HG03354 (cell line): ENCODE measurements at regions not wholly inside any gene's neighbourhood (a gene's known extent, or its start where the extent isn't known, plus 50 kb on each side); places are given as distances from the start of the nearest gene placed in this dataset.

Source experiments
- ATAC-seq: cut with Tn5 transposase; IDR thresholded peaks from one replicate; pipeline ENCODE4 v1.9.1; 2021; ENCODE audit warnings: mild to moderate bottlenecking; ENCODE audit not compliant: unreplicated experiment, poor library complexity, severe bottlenecking

GRCh38 chr1:217109928-217110327, 386.7 kb upstream of the ESRRG start:
- ATAC-seq: no peak

DNA sequence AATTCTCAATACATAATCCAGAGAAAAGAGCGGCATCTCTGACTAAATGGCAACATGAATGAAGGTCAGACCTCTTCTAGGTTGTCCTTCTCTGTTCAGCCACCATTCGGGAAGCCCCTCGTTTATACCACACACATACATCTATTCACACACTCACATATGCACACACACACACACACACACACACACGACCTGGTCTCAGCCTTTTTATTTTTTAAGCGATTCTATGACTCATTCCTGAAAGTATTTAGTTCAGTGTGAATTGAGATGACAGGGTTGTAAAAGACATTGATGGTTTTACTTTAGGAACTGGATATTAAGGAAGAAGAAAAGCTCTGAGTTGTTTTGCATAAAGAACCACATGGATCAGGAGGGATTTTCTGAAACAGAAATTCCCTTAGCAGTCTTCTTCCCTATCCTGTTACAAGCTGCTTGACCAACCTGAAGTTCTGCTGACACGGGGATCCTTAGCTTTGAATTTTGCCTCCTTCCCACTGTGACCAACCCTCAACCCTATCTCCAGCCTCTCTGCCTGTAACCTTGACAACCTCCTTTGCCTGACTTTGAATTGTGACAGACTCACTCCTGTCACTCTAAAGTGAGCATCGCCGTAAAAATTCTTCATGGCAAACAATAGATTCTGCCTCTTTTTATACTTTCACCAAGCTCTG, 383.1 kb upstream of the ESRRG start:
- ATAC-seq: no peak

GRCh38 chr1:217105437-217105836, 382.2 kb upstream of the ESRRG start:
- no peak for ATAC-seq

GRCh38 chr1:217097819-217098218, 374.6 kb upstream of the ESRRG start:
- no peak for ATAC-seq

DNA sequence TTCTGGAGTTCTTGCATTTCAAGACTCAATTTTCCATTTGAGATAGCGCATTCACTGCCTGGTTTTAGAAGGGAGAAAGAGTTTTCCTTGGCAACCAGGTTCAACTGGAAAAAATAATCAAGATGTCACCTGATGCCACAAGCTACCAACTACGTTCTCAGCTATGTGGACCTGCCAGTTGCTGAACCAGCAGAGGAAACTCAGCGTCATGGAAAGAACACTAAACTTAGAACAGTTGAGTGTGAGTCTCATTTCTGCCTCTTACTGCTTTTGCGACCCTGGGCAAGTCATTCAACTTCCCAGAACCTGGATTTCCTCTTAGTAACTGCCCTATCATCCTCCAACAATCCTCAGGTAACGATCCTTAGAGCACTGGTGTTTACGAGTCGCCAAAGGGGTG, 373.0 kb upstream of the ESRRG start:
- no peak for ATAC-seq

- no peak for ATAC-seq
Measured at GRCh38 chr1:217095050-217095622, 371.9 kb upstream of the ESRRG start.

DNA sequence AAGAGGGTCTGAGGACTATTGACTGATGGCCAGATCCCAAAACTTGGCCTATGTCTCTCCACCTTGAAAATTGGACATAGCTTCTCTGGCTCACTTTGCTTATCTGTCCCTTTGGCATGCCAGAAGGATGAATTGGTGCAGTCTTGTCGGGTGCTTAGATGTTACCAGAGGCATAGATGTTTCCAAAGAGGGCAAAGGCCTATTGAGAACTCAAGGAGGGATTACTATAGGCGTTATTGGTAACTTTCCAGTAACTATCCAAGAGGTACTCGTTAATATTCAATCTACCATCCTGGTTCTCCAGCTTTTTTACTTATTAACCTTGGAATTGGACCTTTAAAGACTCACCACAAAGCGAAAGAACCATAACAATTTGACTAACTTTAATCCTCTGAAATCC, 368.3 kb upstream of the ESRRG start:
- ATAC-seq: no peak

- ATAC-seq: no peak
Measured at GRCh38 chr1:217090060-217090911, 367.1 kb upstream of the ESRRG start.

DNA sequence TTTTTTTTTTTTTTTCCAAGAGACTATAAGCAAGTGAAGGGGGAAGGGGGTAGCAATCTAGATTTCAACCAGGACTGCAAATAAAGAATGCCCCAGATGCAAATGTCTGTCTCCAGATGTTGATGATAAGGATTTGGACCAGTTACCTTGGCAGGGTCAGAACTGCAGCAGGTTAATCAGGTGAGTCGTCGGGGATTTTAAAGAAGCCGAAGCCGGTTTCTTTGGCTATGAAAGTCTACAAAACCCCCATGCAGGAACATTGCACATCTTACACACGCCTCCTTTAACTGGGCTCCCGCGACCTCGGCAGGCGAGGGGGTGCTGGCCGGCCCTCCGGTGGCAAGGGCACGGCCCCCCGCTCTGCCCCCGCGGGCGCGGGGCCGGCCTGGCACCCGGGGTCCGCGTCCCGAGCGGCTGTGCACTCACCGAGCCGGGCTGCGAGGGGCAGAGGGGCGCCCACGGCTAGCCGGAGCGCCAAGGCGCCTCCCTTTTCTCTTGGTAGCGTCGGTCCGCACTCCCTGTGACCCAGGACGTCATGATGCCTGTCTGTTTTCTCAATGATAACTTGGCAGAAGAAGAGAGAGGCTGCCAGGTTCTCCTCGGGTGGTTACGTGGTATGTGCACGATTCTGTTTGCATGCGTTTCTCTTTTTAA, 366.3 kb upstream of the ESRRG start:
- no peak for ATAC-seq

- ATAC-seq: no peak
Measured at GRCh38 chr1:217088521-217089284, 365.5 kb upstream of the ESRRG start.

- no peak for ATAC-seq
Measured at GRCh38 chr1:217088011-217088410, 364.8 kb upstream of the ESRRG start.

- no peak for ATAC-seq
Measured at GRCh38 chr1:217079584-217079983, 356.4 kb upstream of the ESRRG start.

GRCh38 chr1:217078959-217079358, 355.7 kb upstream of the ESRRG start:
- ATAC-seq: no peak

DNA sequence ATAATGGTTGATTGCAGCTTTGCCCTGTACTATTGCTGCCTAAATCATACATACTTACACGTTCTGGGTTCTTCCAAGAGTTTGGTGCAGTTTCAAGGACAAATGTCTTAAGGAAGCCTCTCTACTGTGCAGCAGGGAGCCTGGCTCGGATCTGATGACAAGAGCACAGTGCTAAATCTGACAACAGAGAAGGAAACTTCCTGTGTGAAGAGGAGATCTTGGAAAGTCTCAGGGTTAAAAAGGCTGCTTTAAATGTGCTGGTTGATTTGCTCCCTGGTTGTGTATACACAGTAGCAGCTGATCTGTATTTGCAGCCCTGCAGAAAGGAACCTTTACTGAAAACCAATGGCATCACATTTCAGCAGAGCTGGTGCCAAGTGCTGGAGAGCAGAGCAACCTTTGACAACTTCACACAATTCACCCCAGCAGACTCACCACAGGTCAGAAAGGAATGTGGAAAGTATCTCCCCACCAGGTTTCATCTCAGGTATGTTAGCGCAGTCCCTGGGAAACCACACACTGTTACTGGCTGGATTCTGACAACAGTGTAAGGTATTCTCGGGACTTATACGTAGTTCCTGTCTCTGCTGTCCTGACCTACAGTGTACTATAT, 355.0 kb upstream of the ESRRG start:
- ATAC-seq: no peak

GRCh38 chr1:217077426-217077825, 354.2 kb upstream of the ESRRG start:
- no peak for ATAC-seq

DNA sequence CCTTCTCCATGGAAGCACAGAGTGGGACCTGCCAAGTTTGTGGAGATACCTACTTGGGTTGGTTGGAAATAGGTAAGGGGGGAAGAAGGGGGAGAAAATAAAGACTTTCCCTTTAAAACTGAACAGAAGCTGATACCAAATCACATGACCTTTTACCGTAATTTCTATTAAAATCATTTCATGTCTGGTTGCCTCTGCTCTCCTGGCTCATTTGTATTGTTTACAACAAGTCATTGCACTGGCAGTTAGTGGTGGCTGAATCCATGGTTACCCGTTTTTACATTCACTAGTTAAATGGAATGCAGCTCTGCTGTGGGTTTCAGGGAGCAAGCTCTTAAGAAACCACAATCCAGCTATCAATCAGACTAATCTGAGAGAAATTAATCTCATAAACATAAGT, 353.7 kb upstream of the ESRRG start:
- ATAC-seq: no peak

GRCh38 chr1:217072926-217073325, 349.7 kb upstream of the ESRRG start:
- no peak for ATAC-seq

DNA sequence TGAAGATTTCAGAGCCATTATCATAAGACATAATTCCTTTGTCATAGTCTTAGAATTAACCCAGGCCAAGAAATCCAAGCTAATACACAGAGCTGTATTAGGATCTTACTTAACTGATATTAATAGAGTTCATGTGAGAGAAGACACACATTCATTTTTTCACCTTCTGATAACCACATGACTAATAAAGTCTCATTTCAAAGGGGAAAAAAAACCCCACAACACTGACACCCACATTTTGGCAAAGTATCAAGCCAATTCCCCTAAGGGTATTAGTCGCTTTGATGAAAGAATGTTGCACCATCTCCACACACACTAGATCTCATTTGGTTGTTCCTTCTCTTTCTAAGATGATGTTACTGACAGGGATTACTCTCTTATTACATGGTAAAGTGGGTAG, 344.4 kb upstream of the ESRRG start:
- ATAC-seq: no peak

GRCh38 chr1:217066794-217067193, 343.6 kb upstream of the ESRRG start:
- no peak for ATAC-seq
